OCI-LY7 (cell line): ENCODE measurements at regions not wholly inside any gene's neighbourhood (a gene's known extent, or its start where the extent isn't known, plus 50 kb on each side); places are given as distances from the start of the nearest gene placed in this dataset.

Experiments used
- EZH2phosphoT487 ChIP-seq: fragments of 200-600 bp; sonication (generic); IDR thresholded peaks from 2 replicates; pipeline ENCODE4 v1.6.1; 2018; ENCODE audit warnings: low read depth, borderline replicate concordance, mild to moderate bottlenecking, mixed run types, antibody characterized with exemption, low read length, moderate library complexity, mixed read lengths
- TF ChIP-seq, protein P1 (sequence below): fragments of 200-600 bp; sonication (generic); conservative IDR thresholded peaks from 2 replicates; pipeline ENCODE4 v1.5.1; 2014; ENCODE audit warnings: mild to moderate bottlenecking, antibody characterized with exemption, low read length, moderate library complexity, mixed read lengths

DNA sequence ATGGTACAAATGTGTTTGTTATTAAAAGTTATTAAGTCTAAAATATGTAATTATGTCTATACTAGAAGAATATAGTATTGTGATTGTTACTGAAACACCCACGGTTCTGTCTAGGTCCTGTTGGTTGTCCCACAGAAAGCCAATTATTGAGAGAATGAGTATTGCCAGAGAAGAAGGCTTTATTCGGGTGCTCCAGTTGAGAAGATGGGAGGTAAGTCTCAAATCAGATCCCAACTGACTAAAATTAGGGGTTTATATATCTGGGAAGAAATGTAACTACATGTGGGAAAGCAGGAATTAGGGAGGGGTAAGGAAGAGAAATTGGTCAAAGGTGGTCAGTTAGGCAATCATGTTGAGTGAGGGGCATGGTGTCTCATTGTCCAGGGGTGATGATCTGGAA is 798.4 kb downstream of the PCDH17 start:
- TF ChIP-seq, protein P1, sequence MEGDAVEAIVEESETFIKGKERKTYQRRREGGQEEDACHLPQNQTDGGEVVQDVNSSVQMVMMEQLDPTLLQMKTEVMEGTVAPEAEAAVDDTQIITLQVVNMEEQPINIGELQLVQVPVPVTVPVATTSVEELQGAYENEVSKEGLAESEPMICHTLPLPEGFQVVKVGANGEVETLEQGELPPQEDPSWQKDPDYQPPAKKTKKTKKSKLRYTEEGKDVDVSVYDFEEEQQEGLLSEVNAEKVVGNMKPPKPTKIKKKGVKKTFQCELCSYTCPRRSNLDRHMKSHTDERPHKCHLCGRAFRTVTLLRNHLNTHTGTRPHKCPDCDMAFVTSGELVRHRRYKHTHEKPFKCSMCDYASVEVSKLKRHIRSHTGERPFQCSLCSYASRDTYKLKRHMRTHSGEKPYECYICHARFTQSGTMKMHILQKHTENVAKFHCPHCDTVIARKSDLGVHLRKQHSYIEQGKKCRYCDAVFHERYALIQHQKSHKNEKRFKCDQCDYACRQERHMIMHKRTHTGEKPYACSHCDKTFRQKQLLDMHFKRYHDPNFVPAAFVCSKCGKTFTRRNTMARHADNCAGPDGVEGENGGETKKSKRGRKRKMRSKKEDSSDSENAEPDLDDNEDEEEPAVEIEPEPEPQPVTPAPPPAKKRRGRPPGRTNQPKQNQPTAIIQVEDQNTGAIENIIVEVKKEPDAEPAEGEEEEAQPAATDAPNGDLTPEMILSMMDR = no peak
- no peak for TF ChIP-seq EZH2phosphoT487
